HepG2 (cell line): ENCODE measurements at regions not wholly inside any gene's neighbourhood (a gene's known extent, or its start where the extent isn't known, plus 50 kb on each side); places are given as distances from the start of the nearest gene placed in this dataset.

Experiments used
- ATAC-seq: fragments of 200-7000 bp; cut with Tn5 transposase; 3 replicates; pipeline ENCODE4 v1.9.1; 2020; ENCODE audit warnings: mild to moderate bottlenecking, moderate library complexity
- BruUV-seq: library from RNA; stranded (reverse); fragments of 400-500 nt; replicated peaks from 2 replicates; lab custom pipeline; 2021; lab: Mats Ljungman, UMichigan
- CTCF ChIA-PET: fragments of 300-600 bp; formaldehyde crosslinking; extraction: SDS; loops from one replicate; lab custom pipeline; 2021; ENCODE audit warnings: low total read pairs, inconsistent platforms, low intra/inter-chr PET ratio; lab: Yijun Ruan, JAX
- POLR2A ChIA-PET: fragments of 350-600 bp; sonication (Branson Sonifier 250); formaldehyde crosslinking; loops from one replicate; lab custom pipeline; 2020; ENCODE audit warnings: antibody characterized with exemption, inconsistent platforms; lab: Yijun Ruan, JAX
- DNase-seq: peaks from one replicate; pipeline ENCODE4 v3.0.0-alpha.2; 2015; ENCODE audit warnings: low spot score
- FAIRE-seq: peaks from 3 replicates; lab custom pipeline; 2011; peaks lifted over from hg19 to GRCh38; lab: Jason Lieb, UNC
- H2AFZ ChIP-seq: one replicate; pipeline ENCODE4 v1.6.1; 2011; ENCODE audit warnings: low read length, inconsistent platforms
- H3K27ac ChIP-seq: fragments of 300-600 bp; 3 replicates; pipeline ENCODE4 v1.8.0; 2011; ENCODE audit warnings: mixed run types, mild to moderate bottlenecking, mixed read lengths, low read length, inconsistent platforms; ENCODE audit not compliant: insufficient read depth; ENCODE audit errors: extremely low read length
- H3K27me3 ChIP-seq, 2 experiments: fragments of 200-600 bp in 1 of 2; 2 replicates in 1 of 2; 3 replicates in 1 of 2; pipeline versions ENCODE4 v1.6.0 to v1.8.0; 2011; ENCODE audit warnings: low read length in 2 of 2, mild to moderate bottlenecking in 2 of 2, moderate library complexity in 2 of 2, inconsistent platforms in 1 of 2; ENCODE audit not compliant: insufficient read depth in 2 of 2, control insufficient read depth in 1 of 2
- H3K36me3 ChIP-seq, 2 experiments: fragments of 200-600 bp in 1 of 2; replicated peaks in 1 of 2; 2 replicates in 1 of 2; 3 replicates in 1 of 2; pipeline versions ENCODE4 v1.5.1 to v1.8.0; 2011; ENCODE audit warnings: low read length in 2 of 2, inconsistent platforms in 1 of 2; ENCODE audit not compliant: insufficient read depth in 2 of 2, control insufficient read depth in 1 of 2
- H3K4me1 ChIP-seq: 2 replicates; pipeline ENCODE4 v1.5.1; 2012; ENCODE audit warnings: low read length, inconsistent platforms; ENCODE audit not compliant: insufficient read depth
- H3K4me2 ChIP-seq: 2 replicates; pipeline ENCODE4 v1.6.0; 2011; ENCODE audit warnings: low read depth, low read length, inconsistent platforms
- H3K4me3 ChIP-seq, 3 experiments: fragments of 200-600 bp in 1 of 3; sonication (generic), shearing (Covaris generic) in 1 of 3; replicated peaks in 1 of 3; 2 replicates each; pipeline ENCODE4 v1.5.1; 2011 to 2016; ENCODE audit warnings: low read length in 3 of 3, inconsistent platforms in 2 of 3, low read depth in 2 of 3, mild to moderate bottlenecking in 2 of 3, control low read depth in 1 of 3, mixed read lengths in 1 of 3; ENCODE audit not compliant: insufficient read depth in 1 of 3
- H3K79me2 ChIP-seq: one replicate; pipeline ENCODE4 v1.6.1; 2011; ENCODE audit warnings: low read length, inconsistent platforms; ENCODE audit not compliant: insufficient read depth
- H3K9ac ChIP-seq: 2 replicates; pipeline ENCODE4 v1.6.0; 2011; ENCODE audit warnings: mild to moderate bottlenecking, low read depth, low read length, inconsistent platforms; ENCODE audit not compliant: insufficient read depth
- H3K9me3 ChIP-seq: 2 replicates; pipeline ENCODE4 v1.5.1; 2012; ENCODE audit warnings: mild to moderate bottlenecking, low read length
- H4K20me1 ChIP-seq: 2 replicates; pipeline ENCODE4 v1.6.0; 2011; ENCODE audit warnings: inconsistent platforms, mild to moderate bottlenecking, low read length, moderate library complexity; ENCODE audit not compliant: insufficient read depth
- CHD4 ChIP-seq: fragments of 200-600 bp; sonication (generic); IDR thresholded peaks from 2 replicates; pipeline ENCODE4 v1.7.0; 2017; ENCODE audit warnings: mild to moderate bottlenecking, low read length, borderline replicate concordance
- DNMT1 ChIP-seq: sonication (generic); formaldehyde crosslinking; IDR thresholded peaks from 2 replicates; pipeline ENCODE4 v1.5.1; 2020; ENCODE audit warnings: mild to moderate bottlenecking, missing genetic modification reagents
- FOXC1 ChIP-seq: sonication (generic); formaldehyde crosslinking; IDR thresholded peaks from 2 replicates; pipeline ENCODE4 v1.8.0; 2022; ENCODE audit warnings: mild to moderate bottlenecking, missing genetic modification reagents, borderline replicate concordance
- HDAC2 ChIP-seq: sonication (generic); formaldehyde crosslinking; IDR thresholded peaks from 2 replicates; pipeline ENCODE4 v1.4.0; 2020; ENCODE audit warnings: missing genetic modification reagents
- KDM5A ChIP-seq: fragments of 200-600 bp; sonication (generic); IDR thresholded peaks from 2 replicates; pipeline ENCODE4 v1.7.0; 2018; ENCODE audit warnings: antibody characterized with exemption, mild to moderate bottlenecking, low read length, borderline replicate concordance
- NR1H2 ChIP-seq: sonication (generic); formaldehyde crosslinking; IDR thresholded peaks from 2 replicates; pipeline ENCODE4 v1.8.1; 2022; ENCODE audit warnings: low read depth, missing genetic modification reagents, borderline replicate concordance
- SRF ChIP-seq: IDR thresholded peaks from 2 replicates; pipeline ENCODE4 v1.6.1; 2011; ENCODE audit warnings: mild to moderate bottlenecking, low read depth, low read length, moderate library complexity
- ZFYVE20 ChIP-seq: sonication (generic); formaldehyde crosslinking; IDR thresholded peaks from 2 replicates; pipeline ENCODE4 v1.8.0; 2023; ENCODE audit warnings: low read depth, mild to moderate bottlenecking, moderate library complexity, missing genetic modification reagents, borderline replicate concordance
- ZNF101 ChIP-seq: sonication (generic); formaldehyde crosslinking; IDR thresholded peaks from 2 replicates; pipeline ENCODE4 v1.4.0; 2020; ENCODE audit warnings: mild to moderate bottlenecking, low read depth, missing genetic modification reagents, borderline replicate concordance
- WGBS: methylation state at CpG from one replicate; pipeline ENCODE4 v1.1.6; 2017; ENCODE audit warnings: low lambda C conversion rate; 5-methylcytosine and 5-hydroxymethylcytosine counted together
- in situ Hi-C: cut with HindIII; loops from 2 replicates; pipeline ENCODE4 v1.10.0; 2017; ENCODE audit warnings: low pct_unique_long_range_greater_than_20kb; ENCODE audit not compliant: extremely low pct_ligation_motif_present
- intact Hi-C: fragments of 100-400 bp; cut with micrococcal nuclease; formaldehyde crosslinking; loops from one replicate; pipeline ENCODE4 v1.10.0; 2022; ENCODE audit not compliant: unreplicated experiment
- TF ChIP-seq, protein P1 (sequence below): sonication (generic); formaldehyde crosslinking; IDR thresholded peaks from 2 replicates; pipeline ENCODE4 v1.5.1; 2020; ENCODE audit warnings: missing genetic modification reagents, mild to moderate bottlenecking, borderline replicate concordance
- TF ChIP-seq, protein P2 (sequence below): conservative IDR thresholded peaks from 2 replicates; pipeline ENCODE4 v1.6.1; 2018; ENCODE audit warnings: missing genetic modification reagents
- TF ChIP-seq, protein P3 (sequence below): sonication (generic); formaldehyde crosslinking; IDR thresholded peaks from 2 replicates; pipeline ENCODE4 v1.4.0; 2020; ENCODE audit warnings: missing genetic modification reagents; ENCODE audit errors: not compliant biosample characterization
- TF ChIP-seq, protein P4 (sequence below), 2 experiments: sonication (generic) in 1 of 2; formaldehyde crosslinking in 1 of 2; IDR thresholded peaks; 2 replicates each; pipeline versions ENCODE4 v1.4.0 to v1.6.1; 2018 to 2020; ENCODE audit warnings: missing genetic modification reagents in 2 of 2, borderline replicate concordance in 1 of 2, low read depth in 1 of 2, mild to moderate bottlenecking in 1 of 2, missing biosample characterization in 1 of 2
- TF ChIP-seq, protein P5 (sequence below): IDR thresholded peaks from 2 replicates; pipeline ENCODE4 v1.6.1; 2012; ENCODE audit warnings: low read depth, low read length, improper control_type of control experiment

DNA sequence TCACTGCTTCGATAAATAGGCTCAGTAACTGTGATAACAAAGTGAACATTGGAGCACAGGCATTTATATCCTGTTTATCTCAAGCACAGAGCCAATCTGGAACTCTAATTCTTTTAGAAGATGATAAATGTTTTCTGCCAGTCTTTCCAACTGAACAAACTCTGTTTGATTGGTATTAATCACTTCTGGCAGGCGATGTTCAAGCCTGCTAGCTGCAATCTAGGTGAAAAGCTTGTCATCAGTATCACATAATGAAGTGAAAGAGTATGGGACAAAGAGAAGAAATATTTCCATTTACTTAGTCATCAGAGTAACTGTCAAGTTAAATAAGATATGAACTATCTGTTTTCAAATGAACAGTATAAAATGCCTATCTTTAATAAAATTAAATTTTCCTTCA, 577.3 kb downstream of the VGLL3 start:
- ChIA-PET CTCF (no interaction called here), POLR2A (no interaction called here)
- no peak overlapping the region for H3K4me3 ChIP-seq
- no peak overlapping the region for H3K4me2 ChIP-seq
- H3K79me2 ChIP-seq, result no peaks in the 10 kb centered on the region
- no peaks in the 10 kb centered on the region for H3K9me3 ChIP-seq
- no peak overlapping the region for H2AFZ ChIP-seq
- H3K4me1 ChIP-seq, result no peaks in the 10 kb centered on the region
- no peak for ATAC-seq
- H4K20me1 ChIP-seq, result no peaks in the 10 kb centered on the region
- no peak overlapping the region for H3K27ac ChIP-seq
- H3K27me3 ChIP-seq, result no peaks in the 10 kb centered on the region
- no peaks in the 10 kb centered on the region for H3K36me3 ChIP-seq
- FAIRE-seq, result no peak
- no TSS peak for BruUV-seq
- no peak for DNase-seq
- WGBS, result 5% methylated on average over 2 of the region's 2 CpGs
- intact Hi-C loops, result no loop called here
- in situ Hi-C loops, result no loop called here
- no peak overlapping the region for H3K9ac ChIP-seq
- no peak for TF ChIP-seq CHD4
- no peak for TF ChIP-seq ZFYVE20 (CRISPR knock-in tag)
- TF ChIP-seq FOXC1 (CRISPR knock-in tag), result no peak
- TF ChIP-seq, protein P1, sequence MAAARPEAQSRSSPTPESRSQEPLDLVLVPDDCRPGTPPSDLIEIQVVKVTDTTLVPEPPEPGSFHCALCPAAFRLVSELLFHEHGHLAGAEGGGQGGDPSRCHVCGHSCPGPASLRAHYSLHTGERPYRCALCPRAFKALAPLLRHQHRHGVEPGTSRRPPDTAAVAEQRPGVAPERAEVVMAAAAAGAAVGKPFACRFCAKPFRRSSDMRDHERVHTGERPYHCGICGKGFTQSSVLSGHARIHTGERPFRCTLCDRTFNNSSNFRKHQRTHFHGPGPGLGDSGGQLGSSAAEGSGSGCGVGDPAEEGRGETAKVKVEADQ (CRISPR knock-in tag), result no peak
- TF ChIP-seq, protein P2, sequence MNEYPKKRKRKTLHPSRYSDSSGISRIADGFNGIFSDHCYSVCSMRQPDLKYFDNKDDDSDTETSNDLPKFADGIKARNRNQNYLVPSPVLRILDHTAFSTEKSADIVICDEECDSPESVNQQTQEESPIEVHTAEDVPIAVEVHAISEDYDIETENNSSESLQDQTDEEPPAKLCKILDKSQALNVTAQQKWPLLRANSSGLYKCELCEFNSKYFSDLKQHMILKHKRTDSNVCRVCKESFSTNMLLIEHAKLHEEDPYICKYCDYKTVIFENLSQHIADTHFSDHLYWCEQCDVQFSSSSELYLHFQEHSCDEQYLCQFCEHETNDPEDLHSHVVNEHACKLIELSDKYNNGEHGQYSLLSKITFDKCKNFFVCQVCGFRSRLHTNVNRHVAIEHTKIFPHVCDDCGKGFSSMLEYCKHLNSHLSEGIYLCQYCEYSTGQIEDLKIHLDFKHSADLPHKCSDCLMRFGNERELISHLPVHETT (CRISPR knock-in tag), result no peak
- TF ChIP-seq KDM5A, result no peak
- TF ChIP-seq, protein P3, sequence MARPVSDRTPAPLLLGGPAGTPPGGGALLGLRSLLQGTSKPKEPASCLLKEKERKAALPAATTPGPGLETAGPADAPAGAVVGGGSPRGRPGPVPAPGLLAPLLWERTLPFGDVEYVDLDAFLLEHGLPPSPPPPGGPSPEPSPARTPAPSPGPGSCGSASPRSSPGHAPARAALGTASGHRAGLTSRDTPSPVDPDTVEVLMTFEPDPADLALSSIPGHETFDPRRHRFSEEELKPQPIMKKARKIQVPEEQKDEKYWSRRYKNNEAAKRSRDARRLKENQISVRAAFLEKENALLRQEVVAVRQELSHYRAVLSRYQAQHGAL, result no peak
- TF ChIP-seq, protein P4, sequence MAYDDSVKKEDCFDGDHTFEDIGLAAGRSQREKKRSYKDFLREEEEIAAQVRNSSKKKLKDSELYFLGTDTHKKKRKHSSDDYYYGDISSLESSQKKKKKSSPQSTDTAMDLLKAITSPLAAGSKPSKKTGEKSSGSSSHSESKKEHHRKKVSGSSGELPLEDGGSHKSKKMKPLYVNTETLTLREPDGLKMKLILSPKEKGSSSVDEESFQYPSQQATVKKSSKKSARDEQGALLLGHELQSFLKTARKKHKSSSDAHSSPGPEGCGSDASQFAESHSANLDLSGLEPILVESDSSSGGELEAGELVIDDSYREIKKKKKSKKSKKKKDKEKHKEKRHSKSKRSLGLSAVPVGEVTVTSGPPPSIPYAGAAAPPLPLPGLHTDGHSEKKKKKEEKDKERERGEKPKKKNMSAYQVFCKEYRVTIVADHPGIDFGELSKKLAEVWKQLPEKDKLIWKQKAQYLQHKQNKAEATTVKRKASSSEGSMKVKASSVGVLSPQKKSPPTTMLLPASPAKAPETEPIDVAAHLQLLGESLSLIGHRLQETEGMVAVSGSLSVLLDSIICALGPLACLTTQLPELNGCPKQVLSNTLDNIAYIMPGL (CRISPR knock-in tag; IDR thresholded peaks at IDR 0.05; ENCODE audit: borderline replicate concordance in 1 of 2, low read depth in 1 of 2), result no peak
- TF ChIP-seq, protein P5, sequence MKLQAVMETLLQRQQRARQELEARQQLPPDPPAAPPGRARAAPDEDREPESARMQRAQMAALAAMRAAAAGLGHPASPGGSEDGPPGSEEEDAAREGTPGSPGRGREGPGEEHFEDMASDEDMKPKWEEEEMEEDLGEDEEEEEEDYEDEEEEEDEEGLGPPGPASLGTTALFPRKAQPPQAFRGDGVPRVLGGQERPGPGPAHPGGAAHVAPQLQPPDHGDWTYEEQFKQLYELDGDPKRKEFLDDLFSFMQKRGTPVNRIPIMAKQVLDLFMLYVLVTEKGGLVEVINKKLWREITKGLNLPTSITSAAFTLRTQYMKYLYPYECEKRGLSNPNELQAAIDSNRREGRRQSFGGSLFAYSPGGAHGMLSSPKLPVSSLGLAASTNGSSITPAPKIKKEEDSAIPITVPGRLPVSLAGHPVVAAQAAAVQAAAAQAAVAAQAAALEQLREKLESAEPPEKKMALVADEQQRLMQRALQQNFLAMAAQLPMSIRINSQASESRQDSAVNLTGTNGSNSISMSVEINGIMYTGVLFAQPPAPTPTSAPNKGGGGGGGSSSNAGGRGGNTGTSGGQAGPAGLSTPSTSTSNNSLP, result no peak
- no peak for TF ChIP-seq HDAC2 (CRISPR knock-in tag)
- TF ChIP-seq SRF, result no peak
- TF ChIP-seq DNMT1 (CRISPR knock-in tag), result no peak
- TF ChIP-seq NR1H2 (CRISPR knock-in tag), result no peak
- no peak for TF ChIP-seq ZNF101 (CRISPR knock-in tag)
